ACC112 (cell line): ENCODE measurements at regions not wholly inside any gene's neighbourhood (a gene's known extent, or its start where the extent isn't known, plus 50 kb on each side); places are given as distances from the start of the nearest gene placed in this dataset.

ENCODE experiments used
- H2AFZ ChIP-seq: fragments of 200-600 bp; sonication (generic); one replicate; pipeline ENCODE4 v1.6.0; 2017; ENCODE audit warnings: antibody characterized with exemption, low read length; ENCODE audit not compliant: unreplicated experiment
- H3K27ac ChIP-seq: fragments of 200-600 bp; sonication (generic); 2 replicates; pipeline ENCODE4 v1.5.1; 2014; ENCODE audit warnings: low read depth, mild to moderate bottlenecking, antibody characterized with exemption, low read length, moderate library complexity
- H3K27me3 ChIP-seq: fragments of 200-600 bp; sonication (generic); 2 replicates; pipeline ENCODE4 v1.6.1; 2014; ENCODE audit warnings: mild to moderate bottlenecking, antibody characterized with exemption, low read length, moderate library complexity, mixed read lengths; ENCODE audit not compliant: insufficient read depth
- H3K36me3 ChIP-seq: fragments of 200-600 bp; sonication (generic); 2 replicates; pipeline ENCODE4 v1.6.1; 2016; ENCODE audit warnings: mild to moderate bottlenecking, antibody characterized with exemption, low read length, moderate library complexity, mixed read lengths; ENCODE audit not compliant: insufficient read depth
- H3K4me1 ChIP-seq: fragments of 200-600 bp; sonication (generic); one replicate; pipeline ENCODE4 v1.6.1; 2016; ENCODE audit warnings: low read length, mixed read lengths; ENCODE audit not compliant: insufficient read depth, unreplicated experiment, control insufficient read depth
- H3K4me3 ChIP-seq: fragments of 200-600 bp; sonication (generic); 2 replicates; pipeline ENCODE4 v1.5.1; 2014; ENCODE audit warnings: mild to moderate bottlenecking, low read depth, low read length
- H3K79me2 ChIP-seq: fragments of 200-600 bp; sonication (generic); one replicate; pipeline ENCODE4 v1.6.0; 2016; ENCODE audit warnings: low read length; ENCODE audit not compliant: control insufficient read depth, unreplicated experiment, insufficient read depth

GRCh38 chr6:85826997-85827396 lies 184.3 kb upstream of the SYNCRIP start:
- Histone ChIP-seq H3K27ac (no peak overlapping the region), H3K4me3 (no peak overlapping the region), H3K4me1 (no peaks in the 10 kb centered on the region), H3K79me2 (no peaks in the 10 kb centered on the region), H2AFZ (no peak overlapping the region), H3K27me3 (no peaks in the 10 kb centered on the region), H3K36me3 (no peaks in the 10 kb centered on the region)

DNA sequence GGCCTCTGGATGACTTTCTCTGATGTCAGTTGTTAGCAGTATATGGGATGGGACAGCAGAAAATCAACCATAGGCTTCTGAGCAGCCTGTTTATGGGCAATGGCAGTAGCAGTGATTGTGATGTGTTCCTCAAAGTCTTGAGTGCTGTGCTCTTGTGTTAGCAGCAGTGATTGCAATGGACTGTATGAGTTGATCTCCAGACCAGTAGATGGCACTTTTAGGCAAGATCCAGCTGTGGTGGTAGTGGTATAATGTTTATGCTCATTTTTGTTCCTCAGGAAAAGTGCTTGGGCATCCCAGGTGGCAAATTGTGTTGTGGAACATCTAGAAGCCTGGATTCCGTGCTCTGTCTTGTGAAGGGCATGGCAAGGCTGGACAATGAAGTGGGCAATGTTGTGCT lies 181.6 kb upstream of the SYNCRIP start:
- Histone ChIP-seq H3K4me1 (no peaks in the 10 kb centered on the region), H3K36me3 (no peaks in the 10 kb centered on the region), H3K4me3 (no peak overlapping the region), H3K27ac (no peak overlapping the region), H2AFZ (no peak overlapping the region), H3K79me2 (no peaks in the 10 kb centered on the region), H3K27me3 (no peaks in the 10 kb centered on the region)

DNA sequence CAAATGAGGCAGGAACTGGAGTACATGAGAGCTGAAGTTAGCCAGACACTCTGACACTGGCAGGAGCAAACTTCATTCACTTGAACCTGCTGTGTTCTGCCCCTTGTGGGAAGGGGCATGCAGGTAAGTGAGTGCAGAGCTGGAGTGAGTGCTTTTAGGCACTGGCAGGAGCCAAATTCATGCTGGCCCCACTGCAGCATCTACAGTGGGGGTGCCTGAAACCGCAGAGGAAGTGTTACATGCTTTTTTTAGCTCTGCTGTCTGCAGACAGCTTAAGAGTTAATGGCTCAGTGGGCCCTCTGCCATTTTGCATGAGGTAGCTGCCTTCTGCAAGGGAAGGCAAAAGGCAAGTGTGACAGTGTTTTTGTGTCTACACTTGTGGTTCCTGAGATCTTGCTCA lies 167.9 kb upstream of the SYNCRIP start:
- no peaks in the 10 kb centered on the region for H3K4me1 ChIP-seq
- H3K79me2 ChIP-seq: no peaks in the 10 kb centered on the region
- no peaks in the 10 kb centered on the region for H3K27me3 ChIP-seq
- H3K36me3 ChIP-seq: no peaks in the 10 kb centered on the region
- no peak overlapping the region for H3K4me3 ChIP-seq
- H3K27ac ChIP-seq: no peak overlapping the region
- H2AFZ ChIP-seq: no peak overlapping the region

GRCh38 chr6:85803721-85804120 lies 161.0 kb upstream of the SYNCRIP start:
- Histone ChIP-seq H2AFZ (no peak overlapping the region), H3K36me3 (no peaks in the 10 kb centered on the region)

DNA sequence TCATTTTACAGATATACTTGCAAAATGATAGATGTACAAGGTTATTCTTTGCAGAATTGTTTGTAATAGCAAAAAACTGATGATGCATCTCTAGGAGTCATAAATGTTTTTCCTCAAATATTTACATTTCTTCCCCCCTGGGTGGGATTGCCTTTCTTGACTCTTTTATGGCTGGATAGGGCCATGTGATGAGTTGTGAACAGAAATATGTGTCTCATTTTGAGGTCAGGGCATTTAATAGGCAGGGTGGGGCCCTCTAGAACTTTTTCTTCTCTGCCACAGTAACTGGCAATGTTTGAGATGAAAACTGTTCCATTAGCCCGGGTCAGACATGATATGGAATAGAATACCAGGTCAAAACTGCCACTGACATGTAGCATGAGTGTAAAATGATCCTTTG lies 159.5 kb upstream of the SYNCRIP start:
- Histone ChIP-seq H3K79me2 (no peaks in the 10 kb centered on the region), H3K36me3 (no peaks in the 10 kb centered on the region), H2AFZ (no peak overlapping the region), H3K4me3 (no peak overlapping the region), H3K27ac (no peak overlapping the region), H3K27me3 (no peaks in the 10 kb centered on the region), H3K4me1 (peaks cover 4% of the 10 kb centered on the region)

More at GRCh38 chr6:85803721-85804120, 161.0 kb upstream of the SYNCRIP start:
- H3K79me2 ChIP-seq: no peaks in the 10 kb centered on the region
- H3K4me1 ChIP-seq: peaks cover 4% of the 10 kb centered on the region
- H3K27ac ChIP-seq: no peak overlapping the region
- no peaks in the 10 kb centered on the region for H3K27me3 ChIP-seq
- no peak overlapping the region for H3K4me3 ChIP-seq

DNA sequence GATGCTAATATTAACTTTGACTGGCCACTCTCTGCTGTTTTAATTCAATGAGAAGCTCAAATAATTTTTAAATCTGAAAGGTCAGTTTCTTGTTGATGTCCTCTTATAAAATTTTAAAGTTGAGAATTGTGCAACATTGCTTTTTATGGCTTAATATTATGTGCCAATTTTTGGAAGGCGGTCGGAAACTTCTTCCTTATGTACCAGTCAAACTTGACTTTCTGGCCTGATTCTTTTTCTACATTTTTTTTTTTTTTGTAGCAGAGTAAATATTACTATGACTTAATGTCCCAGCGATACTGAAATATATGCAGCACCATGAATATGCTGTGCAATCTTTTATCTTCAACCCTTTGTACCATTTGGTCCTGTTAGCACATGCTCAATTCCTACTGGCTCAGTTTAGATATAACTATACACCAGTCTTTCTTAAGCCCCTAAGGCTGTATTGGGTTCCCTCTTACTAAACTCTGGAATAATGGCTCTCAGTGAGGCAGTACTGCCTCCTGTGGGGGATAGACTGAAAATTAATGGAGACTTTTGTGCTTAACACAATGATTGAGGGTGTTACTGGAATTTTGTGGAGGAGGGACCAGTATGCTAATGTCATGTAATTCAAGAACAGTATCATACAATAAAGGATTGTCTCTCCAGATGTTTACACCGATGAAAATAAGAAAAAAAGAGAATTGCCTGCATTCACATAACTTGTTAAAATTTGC lies 156.4 kb upstream of the SYNCRIP start:
- Histone ChIP-seq H3K4me3 (no peak overlapping the region), H2AFZ (no peak overlapping the region), H3K79me2 (no peaks in the 10 kb centered on the region), H3K27me3 (no peaks in the 10 kb centered on the region), H3K4me1 (peaks cover 4% of the 10 kb centered on the region), H3K36me3 (no peaks in the 10 kb centered on the region), H3K27ac (no peak overlapping the region)

- Histone ChIP-seq H3K36me3 (no peaks in the 10 kb centered on the region), H3K27me3 (no peaks in the 10 kb centered on the region), H3K79me2 (no peaks in the 10 kb centered on the region), H3K27ac (no peak overlapping the region), H2AFZ (no peak overlapping the region), H3K4me1 (peaks cover 4% of the 10 kb centered on the region), H3K4me3 (no peak overlapping the region)
Observed at GRCh38 chr6:85797993-85798392, 155.3 kb upstream of the SYNCRIP start.

DNA sequence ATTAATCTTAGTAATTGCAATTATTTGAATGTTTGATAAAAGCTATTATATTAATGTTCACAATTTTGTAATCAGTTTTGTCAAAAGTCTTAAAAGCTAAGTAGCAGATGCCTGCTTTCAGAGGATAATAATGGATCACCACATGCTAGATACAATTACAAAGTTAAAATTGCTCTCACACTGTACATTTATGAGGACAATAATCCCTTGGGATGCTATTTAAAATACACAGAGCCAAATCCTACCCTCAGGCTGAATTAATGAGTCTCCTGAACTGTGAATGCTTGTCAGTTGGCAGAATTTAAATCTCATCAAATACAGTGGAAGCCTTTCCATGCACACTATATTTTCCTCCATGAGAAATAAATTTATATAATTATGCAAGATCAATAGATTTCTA lies 153.3 kb upstream of the SYNCRIP start:
- no peak overlapping the region for H3K27ac ChIP-seq
- H3K79me2 ChIP-seq: no peaks in the 10 kb centered on the region

GRCh38 chr6:85792254-85792653 lies 149.6 kb upstream of the SYNCRIP start:
- H3K27ac ChIP-seq: no peak overlapping the region
- no peaks in the 10 kb centered on the region for H3K79me2 ChIP-seq
- peaks cover 8% of the 10 kb centered on the region for H3K4me1 ChIP-seq
- no peak overlapping the region for H3K4me3 ChIP-seq
- H2AFZ ChIP-seq: no peak overlapping the region
- H3K27me3 ChIP-seq: no peaks in the 10 kb centered on the region
- no peaks in the 10 kb centered on the region for H3K36me3 ChIP-seq

More for the DNA sequence above, 153.3 kb upstream of the SYNCRIP start:
- no peaks in the 10 kb centered on the region for H3K36me3 ChIP-seq
- no peaks in the 10 kb centered on the region for H3K27me3 ChIP-seq
- no peak overlapping the region for H3K4me3 ChIP-seq
- peaks cover 8% of the 10 kb centered on the region for H3K4me1 ChIP-seq
- H2AFZ ChIP-seq: no peak overlapping the region

- Histone ChIP-seq H3K27ac (no peak overlapping the region), H3K79me2 (no peaks in the 10 kb centered on the region), H2AFZ (no peak overlapping the region), H3K36me3 (no peaks in the 10 kb centered on the region), H3K4me3 (no peak overlapping the region), H3K4me1 (no peaks in the 10 kb centered on the region), H3K27me3 (peaks cover 7% of the 10 kb centered on the region)
Observed at GRCh38 chr6:85775883-85776282, 133.2 kb upstream of the SYNCRIP start.

DNA sequence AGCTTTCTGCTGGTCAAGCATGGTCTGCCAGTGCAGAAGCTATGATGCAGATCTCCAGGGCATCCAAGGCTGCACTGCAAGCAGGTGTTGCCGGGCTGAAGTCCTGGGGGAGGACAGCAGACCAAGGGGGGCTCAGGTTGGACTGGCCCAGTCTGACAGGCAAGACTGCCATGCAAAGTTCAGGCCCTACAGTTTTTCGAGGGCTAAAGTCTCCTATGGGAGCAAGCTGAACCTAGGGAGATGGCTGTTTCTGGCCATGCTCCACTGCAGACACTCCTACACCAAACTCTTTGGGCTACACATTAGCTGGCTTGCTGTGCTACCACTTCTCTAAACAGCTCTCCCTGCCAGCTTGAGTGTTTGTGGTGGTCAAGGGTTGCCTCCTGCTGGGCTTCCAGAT lies 130.0 kb upstream of the SYNCRIP start:
- Histone ChIP-seq H3K4me1 (no peaks in the 10 kb centered on the region), H3K36me3 (no peaks in the 10 kb centered on the region), H3K27ac (no peak overlapping the region), H3K4me3 (no peak overlapping the region), H2AFZ (no peak overlapping the region), H3K79me2 (no peaks in the 10 kb centered on the region), H3K27me3 (peaks cover 19% of the 10 kb centered on the region)
